Type B pancreatic cell (in vitro differentiated cells): ENCODE measurements at regions not wholly inside any gene's neighbourhood (a gene's known extent, or its start where the extent isn't known, plus 50 kb on each side); places are given as distances from the start of the nearest gene placed in this dataset.

Source experiments
- DNase-seq: peaks from one replicate; pipeline ENCODE4 v3.0.0; 2021; ENCODE audit warnings: mixed read lengths; ENCODE audit not compliant: unreplicated experiment; ENCODE audit errors: extremely low spot score
- H3K27ac Mint-ChIP-seq: 2 replicates; pipeline ENCODE4 v1.8.0; 2021; ENCODE audit warnings: mild to moderate bottlenecking, mixed read lengths
- H3K27me3 Mint-ChIP-seq: 2 replicates; pipeline ENCODE4 v1.8.0; 2021; ENCODE audit warnings: mixed read lengths
- H3K36me3 Mint-ChIP-seq: 2 replicates; pipeline ENCODE4 v1.8.0; 2021; ENCODE audit warnings: mixed read lengths
- H3K4me1 Mint-ChIP-seq: one replicate; pipeline ENCODE4 v1.8.0; 2021; ENCODE audit warnings: mixed read lengths; ENCODE audit not compliant: unreplicated experiment
- H3K4me3 Mint-ChIP-seq: 2 replicates; pipeline ENCODE4 v1.8.0; 2021; ENCODE audit warnings: mild to moderate bottlenecking, mixed read lengths
- H3K9me3 Mint-ChIP-seq: 2 replicates; pipeline ENCODE4 v1.8.0; 2021; ENCODE audit warnings: mixed read lengths
- TF ChIP-seq, protein P1 (sequence below): fragments of 200-600 bp; sonication (generic); conservative IDR thresholded peaks from 2 replicates; pipeline ENCODE4 v1.5.0; 2021; ENCODE audit warnings: antibody characterized with exemption, mild to moderate bottlenecking

DNA sequence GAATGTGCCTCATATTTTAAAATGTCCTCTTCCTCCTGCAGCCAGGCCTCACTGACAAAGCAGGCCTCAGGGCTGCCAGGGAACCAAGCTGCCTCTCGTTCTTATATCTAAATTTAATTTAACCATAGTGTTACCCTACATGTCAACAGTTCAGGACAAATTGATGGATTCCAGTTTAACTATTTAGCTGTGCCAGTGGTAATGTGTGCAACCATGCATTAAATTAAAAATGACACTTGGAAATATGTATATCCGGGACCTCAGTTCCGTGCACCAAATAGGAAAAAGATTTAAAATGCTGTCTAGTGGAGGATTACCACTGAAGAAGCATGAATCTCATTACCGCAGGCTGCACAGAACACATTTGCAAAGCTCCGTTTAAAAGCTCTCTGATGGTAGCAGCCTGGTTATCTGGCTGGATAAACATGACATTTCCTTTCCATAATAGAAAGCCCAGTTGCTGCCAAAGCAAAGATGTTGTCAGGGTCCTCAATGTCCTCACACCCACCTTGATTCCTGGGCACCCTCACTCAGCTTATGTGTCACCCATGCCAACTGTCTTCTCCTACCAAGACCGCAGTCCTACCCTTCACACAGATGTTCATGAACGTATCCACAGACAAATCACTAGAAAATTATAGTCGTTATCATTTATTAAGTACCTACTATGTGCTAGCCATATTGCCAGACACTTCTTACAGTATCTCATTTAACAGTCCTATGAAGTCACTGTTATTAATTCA, 73.3 kb upstream of the FRMD4A start:
- no peaks in the 10 kb centered on the region for H3K36me3 Mint-ChIP-seq
- no peaks in the 10 kb centered on the region for H3K9me3 Mint-ChIP-seq
- peaks cover 9% of the 10 kb centered on the region for H3K4me1 Mint-ChIP-seq
- TF ChIP-seq, protein P1, sequence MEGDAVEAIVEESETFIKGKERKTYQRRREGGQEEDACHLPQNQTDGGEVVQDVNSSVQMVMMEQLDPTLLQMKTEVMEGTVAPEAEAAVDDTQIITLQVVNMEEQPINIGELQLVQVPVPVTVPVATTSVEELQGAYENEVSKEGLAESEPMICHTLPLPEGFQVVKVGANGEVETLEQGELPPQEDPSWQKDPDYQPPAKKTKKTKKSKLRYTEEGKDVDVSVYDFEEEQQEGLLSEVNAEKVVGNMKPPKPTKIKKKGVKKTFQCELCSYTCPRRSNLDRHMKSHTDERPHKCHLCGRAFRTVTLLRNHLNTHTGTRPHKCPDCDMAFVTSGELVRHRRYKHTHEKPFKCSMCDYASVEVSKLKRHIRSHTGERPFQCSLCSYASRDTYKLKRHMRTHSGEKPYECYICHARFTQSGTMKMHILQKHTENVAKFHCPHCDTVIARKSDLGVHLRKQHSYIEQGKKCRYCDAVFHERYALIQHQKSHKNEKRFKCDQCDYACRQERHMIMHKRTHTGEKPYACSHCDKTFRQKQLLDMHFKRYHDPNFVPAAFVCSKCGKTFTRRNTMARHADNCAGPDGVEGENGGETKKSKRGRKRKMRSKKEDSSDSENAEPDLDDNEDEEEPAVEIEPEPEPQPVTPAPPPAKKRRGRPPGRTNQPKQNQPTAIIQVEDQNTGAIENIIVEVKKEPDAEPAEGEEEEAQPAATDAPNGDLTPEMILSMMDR, result no peak
- no peak for DNase-seq
- H3K27me3 Mint-ChIP-seq, result peaks cover 19% of the 10 kb centered on the region
- peak overlapping the region; percentile 37 for H3K4me3 Mint-ChIP-seq
- no peak overlapping the region for H3K27ac Mint-ChIP-seq

DNA sequence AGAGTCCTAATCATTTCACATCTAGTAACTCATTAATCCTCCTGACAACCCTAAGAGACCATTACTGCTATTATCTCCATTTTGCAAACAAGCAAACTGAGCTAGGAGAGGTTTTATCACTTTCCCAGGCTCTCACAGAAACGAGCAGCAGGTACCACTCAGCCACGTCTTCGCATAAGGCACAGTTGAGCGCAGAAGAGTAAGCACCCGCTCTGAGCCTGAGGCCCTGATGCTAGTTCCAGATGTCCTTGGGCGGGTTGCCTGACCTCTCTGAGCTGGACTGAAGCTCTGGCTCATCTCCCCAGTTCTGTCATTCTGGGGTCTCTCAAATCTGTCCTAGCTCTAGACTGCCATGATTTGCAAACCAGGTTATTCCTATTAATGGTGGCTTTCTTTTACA, 72.6 kb upstream of the FRMD4A start:
- H3K27ac Mint-ChIP-seq, result no peak overlapping the region

DNA sequence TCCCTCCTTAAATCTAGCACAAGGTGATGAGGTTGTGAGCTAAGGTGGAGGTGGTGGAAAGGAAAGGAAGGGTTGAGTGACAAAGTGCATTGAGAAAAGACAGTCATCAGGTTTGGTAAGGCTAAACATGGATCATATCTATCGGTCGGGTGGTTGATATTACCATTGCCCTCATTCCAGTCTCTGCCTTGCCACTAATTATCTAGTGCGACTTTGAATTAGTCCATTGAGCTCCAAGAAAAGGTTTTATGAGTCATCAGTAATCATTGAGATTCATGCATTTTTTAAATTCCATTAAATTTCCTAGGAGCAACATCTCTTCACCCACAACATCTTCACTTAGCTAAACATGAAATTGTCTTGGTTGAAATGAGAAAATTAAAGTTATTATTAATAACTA, 68.9 kb upstream of the FRMD4A start:
- no peak overlapping the region for H3K4me3 Mint-ChIP-seq
- H3K9me3 Mint-ChIP-seq, result no peaks in the 10 kb centered on the region
- H3K4me1 Mint-ChIP-seq, result peaks cover 9% of the 10 kb centered on the region
- DNase-seq, result no peak
- H3K27me3 Mint-ChIP-seq, result peaks cover 15% of the 10 kb centered on the region
- H3K36me3 Mint-ChIP-seq, result no peaks in the 10 kb centered on the region
- TF ChIP-seq, protein P1, result no peak
- H3K27ac Mint-ChIP-seq, result no peak overlapping the region

More for the DNA sequence above, 72.6 kb upstream of the FRMD4A start:
- DNase-seq, result no peak
- no peaks in the 10 kb centered on the region for H3K36me3 Mint-ChIP-seq
- TF ChIP-seq, protein P1, result no peak
- peaks cover 9% of the 10 kb centered on the region for H3K4me1 Mint-ChIP-seq
- H3K4me3 Mint-ChIP-seq, result peak overlapping the region; percentile 37
- no peaks in the 10 kb centered on the region for H3K9me3 Mint-ChIP-seq
- peaks cover 19% of the 10 kb centered on the region for H3K27me3 Mint-ChIP-seq

DNA sequence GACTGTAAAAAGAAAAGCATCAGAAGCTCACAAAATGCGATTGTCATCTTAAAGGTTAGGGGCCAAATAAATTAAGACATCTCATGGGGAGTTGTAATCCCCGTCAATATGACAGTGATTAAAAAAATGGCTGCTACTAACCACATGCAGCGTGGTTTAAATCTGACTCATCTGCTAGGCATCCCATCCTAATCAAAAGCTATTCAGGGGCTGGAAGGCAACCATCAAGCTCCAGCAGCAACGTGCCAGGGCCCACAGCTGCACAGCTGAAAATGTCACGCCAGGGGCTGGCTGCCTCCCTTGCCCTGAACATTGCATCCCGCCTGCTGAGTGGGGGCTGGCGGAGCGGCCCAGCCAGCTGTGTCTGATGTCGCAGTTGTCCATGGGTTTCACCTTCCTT, 66.3 kb upstream of the FRMD4A start:
- no peak overlapping the region for H3K4me3 Mint-ChIP-seq
- H3K27me3 Mint-ChIP-seq, result peaks cover 14% of the 10 kb centered on the region
- TF ChIP-seq, protein P1, result no peak
- no peaks in the 10 kb centered on the region for H3K9me3 Mint-ChIP-seq
- no peaks in the 10 kb centered on the region for H3K4me1 Mint-ChIP-seq
- no peak for DNase-seq
- H3K27ac Mint-ChIP-seq, result no peak overlapping the region
- H3K36me3 Mint-ChIP-seq, result no peaks in the 10 kb centered on the region

DNA sequence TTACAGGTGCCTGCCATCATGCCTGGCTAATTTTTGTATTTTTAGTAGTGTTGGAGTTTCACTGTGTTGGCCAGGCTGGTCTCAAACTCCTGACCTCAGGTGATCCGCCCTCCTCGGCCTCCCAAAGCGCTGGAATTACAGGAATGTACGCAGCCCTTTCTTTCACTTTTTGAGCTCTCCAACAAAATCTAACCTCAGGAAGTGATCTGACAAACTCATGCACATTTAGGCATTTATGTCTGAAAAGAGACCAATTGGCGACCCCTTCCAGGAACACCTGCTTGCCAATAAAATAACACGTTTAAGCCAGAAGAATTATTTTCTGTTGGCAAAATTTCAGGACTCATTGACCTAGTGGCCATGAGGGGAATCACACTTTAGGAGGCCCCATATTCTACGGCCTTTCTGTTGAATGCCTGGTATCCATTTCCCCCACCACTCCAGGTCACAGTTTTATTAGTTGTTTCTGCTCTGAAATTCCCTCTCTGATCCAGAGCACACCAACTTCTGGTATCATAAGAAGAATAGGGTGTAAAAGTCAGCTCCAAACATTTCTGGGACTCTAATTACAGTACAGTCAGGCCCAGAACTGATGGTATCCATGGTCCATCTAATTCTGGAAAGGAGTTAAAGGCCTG, 65.8 kb upstream of the FRMD4A start:
- Mint-ChIP-seq H3K9me3 (no peaks in the 10 kb centered on the region), H3K27me3 (peaks cover 12% of the 10 kb centered on the region), H3K4me1 (no peaks in the 10 kb centered on the region), H3K27ac (no peak overlapping the region), H3K36me3 (no peaks in the 10 kb centered on the region), H3K4me3 (no peak overlapping the region)
- no peak for DNase-seq
- TF ChIP-seq, protein P1, result peak; percentile 72
